Type B pancreatic cell (in vitro differentiated cells): ENCODE measurements at regions not wholly inside any gene's neighbourhood (a gene's known extent, or its start where the extent isn't known, plus 50 kb on each side); places are given as distances from the start of the nearest gene placed in this dataset.

ENCODE experiments used
- DNase-seq: peaks from one replicate; pipeline ENCODE4 v3.0.0; 2021; ENCODE audit warnings: mixed read lengths; ENCODE audit not compliant: unreplicated experiment; ENCODE audit errors: extremely low spot score
- H3K27ac Mint-ChIP-seq: 2 replicates; pipeline ENCODE4 v1.8.0; 2021; ENCODE audit warnings: mild to moderate bottlenecking, mixed read lengths
- H3K27me3 Mint-ChIP-seq: 2 replicates; pipeline ENCODE4 v1.8.0; 2021; ENCODE audit warnings: mixed read lengths
- H3K36me3 Mint-ChIP-seq: 2 replicates; pipeline ENCODE4 v1.8.0; 2021; ENCODE audit warnings: mixed read lengths
- H3K4me1 Mint-ChIP-seq: one replicate; pipeline ENCODE4 v1.8.0; 2021; ENCODE audit warnings: mixed read lengths; ENCODE audit not compliant: unreplicated experiment
- H3K4me3 Mint-ChIP-seq: 2 replicates; pipeline ENCODE4 v1.8.0; 2021; ENCODE audit warnings: mild to moderate bottlenecking, mixed read lengths
- H3K9me3 Mint-ChIP-seq: 2 replicates; pipeline ENCODE4 v1.8.0; 2021; ENCODE audit warnings: mixed read lengths
- TF ChIP-seq, protein P1 (sequence below): fragments of 200-600 bp; sonication (generic); conservative IDR thresholded peaks from 2 replicates; pipeline ENCODE4 v1.5.0; 2021; ENCODE audit warnings: antibody characterized with exemption, mild to moderate bottlenecking

- no peaks in the 10 kb centered on the region for H3K4me1 Mint-ChIP-seq
- H3K27ac Mint-ChIP-seq = no peak overlapping the region
- no peak overlapping the region for H3K4me3 Mint-ChIP-seq
- no peak for DNase-seq
- no peaks in the 10 kb centered on the region for H3K36me3 Mint-ChIP-seq
- no peaks in the 10 kb centered on the region for H3K9me3 Mint-ChIP-seq
- TF ChIP-seq, protein P1, sequence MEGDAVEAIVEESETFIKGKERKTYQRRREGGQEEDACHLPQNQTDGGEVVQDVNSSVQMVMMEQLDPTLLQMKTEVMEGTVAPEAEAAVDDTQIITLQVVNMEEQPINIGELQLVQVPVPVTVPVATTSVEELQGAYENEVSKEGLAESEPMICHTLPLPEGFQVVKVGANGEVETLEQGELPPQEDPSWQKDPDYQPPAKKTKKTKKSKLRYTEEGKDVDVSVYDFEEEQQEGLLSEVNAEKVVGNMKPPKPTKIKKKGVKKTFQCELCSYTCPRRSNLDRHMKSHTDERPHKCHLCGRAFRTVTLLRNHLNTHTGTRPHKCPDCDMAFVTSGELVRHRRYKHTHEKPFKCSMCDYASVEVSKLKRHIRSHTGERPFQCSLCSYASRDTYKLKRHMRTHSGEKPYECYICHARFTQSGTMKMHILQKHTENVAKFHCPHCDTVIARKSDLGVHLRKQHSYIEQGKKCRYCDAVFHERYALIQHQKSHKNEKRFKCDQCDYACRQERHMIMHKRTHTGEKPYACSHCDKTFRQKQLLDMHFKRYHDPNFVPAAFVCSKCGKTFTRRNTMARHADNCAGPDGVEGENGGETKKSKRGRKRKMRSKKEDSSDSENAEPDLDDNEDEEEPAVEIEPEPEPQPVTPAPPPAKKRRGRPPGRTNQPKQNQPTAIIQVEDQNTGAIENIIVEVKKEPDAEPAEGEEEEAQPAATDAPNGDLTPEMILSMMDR = no peak
- peaks cover 3% of the 10 kb centered on the region for H3K27me3 Mint-ChIP-seq
Measured at GRCh38 chr4:97215409-97215941, 927.8 kb downstream of the STPG2 start.

DNA sequence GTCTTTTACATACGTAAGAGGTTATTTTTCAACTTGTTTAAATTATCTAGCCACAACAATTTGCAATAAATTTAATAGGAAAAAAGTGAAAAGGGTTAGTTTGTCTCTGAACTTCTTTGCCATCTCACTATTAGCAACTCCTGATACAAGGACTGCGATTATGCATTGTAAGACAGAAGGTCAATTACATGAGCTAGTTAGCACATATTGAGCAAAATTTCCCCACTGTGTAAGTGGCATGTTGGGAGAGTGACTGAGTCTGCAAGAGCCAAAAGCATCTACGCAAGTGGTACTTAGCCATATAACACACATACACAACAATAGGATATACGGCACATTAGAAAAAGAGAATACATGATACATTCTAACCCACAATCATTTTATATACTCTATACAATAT, 927.2 kb downstream of the STPG2 start:
- H3K9me3 Mint-ChIP-seq = no peaks in the 10 kb centered on the region
- H3K27me3 Mint-ChIP-seq = peaks cover 3% of the 10 kb centered on the region
- no peaks in the 10 kb centered on the region for H3K36me3 Mint-ChIP-seq
- no peak overlapping the region for H3K27ac Mint-ChIP-seq
- no peak overlapping the region for H3K4me3 Mint-ChIP-seq
- H3K4me1 Mint-ChIP-seq = no peaks in the 10 kb centered on the region
- DNase-seq = no peak
- TF ChIP-seq, protein P1 = no peak

DNA sequence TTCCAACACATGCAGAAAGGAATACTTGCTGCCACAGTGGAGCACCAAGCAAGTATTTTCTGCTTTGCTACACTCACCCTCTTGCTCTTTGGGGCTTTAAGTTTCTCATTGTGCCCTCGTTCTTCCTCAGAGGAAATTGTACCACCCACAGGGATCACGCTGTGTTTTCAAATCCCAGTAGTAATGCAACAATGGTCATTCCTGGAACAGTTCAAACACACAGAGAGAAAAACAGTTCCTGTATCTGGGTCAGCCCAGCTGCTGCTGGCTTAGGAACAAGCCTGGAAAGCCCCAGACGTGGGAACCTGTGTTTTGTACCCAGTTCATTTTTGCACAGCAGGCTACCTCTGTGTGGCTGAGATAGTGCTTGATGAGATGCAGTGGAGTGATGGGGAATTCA, 907.8 kb downstream of the STPG2 start:
- peaks cover 3% of the 10 kb centered on the region for H3K27me3 Mint-ChIP-seq
- no peaks in the 10 kb centered on the region for H3K36me3 Mint-ChIP-seq
- peaks cover under 1% of the 10 kb centered on the region for H3K9me3 Mint-ChIP-seq
- TF ChIP-seq, protein P1 = no peak
- no peak overlapping the region for H3K4me3 Mint-ChIP-seq
- H3K27ac Mint-ChIP-seq = no peak overlapping the region
- DNase-seq = no peak
- H3K4me1 Mint-ChIP-seq = peaks cover 13% of the 10 kb centered on the region

DNA sequence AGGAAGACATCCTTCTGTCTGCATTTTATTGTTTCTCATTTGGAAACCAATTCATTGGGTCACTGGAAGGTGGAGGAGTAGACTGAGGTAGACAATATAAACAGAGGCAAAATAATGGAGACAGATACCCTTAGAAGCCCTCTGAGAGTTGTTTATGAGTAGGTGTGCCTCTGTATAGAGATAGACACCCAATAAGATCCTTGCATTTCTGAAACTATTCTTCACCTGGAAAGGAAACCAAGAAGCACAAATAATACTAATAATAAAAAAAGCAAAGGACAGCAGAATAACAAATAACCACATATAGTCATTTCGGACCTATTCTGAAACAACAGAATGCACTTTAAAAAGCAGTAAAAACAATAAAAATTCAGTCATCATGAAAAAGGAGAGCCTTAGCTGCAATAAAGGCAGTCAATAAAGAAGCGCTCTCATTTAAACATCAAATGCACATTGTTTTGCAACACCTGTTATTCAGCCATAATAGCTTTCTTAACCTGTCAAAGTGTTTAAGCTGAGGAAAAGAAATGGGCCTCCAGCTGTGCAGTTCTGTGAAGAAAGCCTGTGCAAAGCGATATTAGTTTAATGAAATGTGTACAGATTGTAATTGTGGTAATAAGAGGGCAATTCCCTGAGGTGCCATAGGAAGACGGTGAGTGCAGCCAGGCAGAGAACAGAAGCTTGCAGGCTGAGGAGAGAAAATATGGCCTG, 904.2 kb downstream of the STPG2 start:
- peaks cover 7% of the 10 kb centered on the region for H3K9me3 Mint-ChIP-seq
- TF ChIP-seq, protein P1 = no peak
- H3K36me3 Mint-ChIP-seq = no peaks in the 10 kb centered on the region
- H3K27ac Mint-ChIP-seq = no peak overlapping the region
- no peak overlapping the region for H3K4me3 Mint-ChIP-seq
- no peak for DNase-seq
- peaks cover 13% of the 10 kb centered on the region for H3K4me1 Mint-ChIP-seq
- no peaks in the 10 kb centered on the region for H3K27me3 Mint-ChIP-seq

DNA sequence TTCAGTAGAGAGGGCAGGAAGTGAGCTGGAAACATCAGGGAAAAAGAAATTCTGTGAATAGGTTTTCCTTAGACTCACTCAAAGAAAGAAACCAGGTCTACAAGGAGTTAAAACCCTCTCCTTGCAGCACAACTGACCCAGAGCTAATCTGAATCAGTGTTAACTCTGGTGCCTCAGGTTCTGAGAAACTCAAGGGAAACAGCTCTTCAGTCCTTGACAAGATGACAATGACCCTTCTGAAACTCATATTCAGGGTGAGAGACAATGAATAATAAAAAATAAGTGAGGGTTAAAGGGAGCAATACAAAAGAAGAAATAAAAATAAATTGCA, 903.6 kb downstream of the STPG2 start:
- no peak overlapping the region for H3K4me3 Mint-ChIP-seq
- H3K27ac Mint-ChIP-seq = no peak overlapping the region
- no peaks in the 10 kb centered on the region for H3K27me3 Mint-ChIP-seq
- H3K4me1 Mint-ChIP-seq = peaks cover 13% of the 10 kb centered on the region
- H3K9me3 Mint-ChIP-seq = peaks cover 7% of the 10 kb centered on the region
- TF ChIP-seq, protein P1 = no peak
- H3K36me3 Mint-ChIP-seq = no peaks in the 10 kb centered on the region
- DNase-seq = no peak
